ENCODE measurements at regions not wholly inside any gene's neighbourhood (a gene's known extent, or its start where the extent isn't known, plus 50 kb on each side); places are given as distances from the start of the nearest gene placed in this dataset.

DNA sequence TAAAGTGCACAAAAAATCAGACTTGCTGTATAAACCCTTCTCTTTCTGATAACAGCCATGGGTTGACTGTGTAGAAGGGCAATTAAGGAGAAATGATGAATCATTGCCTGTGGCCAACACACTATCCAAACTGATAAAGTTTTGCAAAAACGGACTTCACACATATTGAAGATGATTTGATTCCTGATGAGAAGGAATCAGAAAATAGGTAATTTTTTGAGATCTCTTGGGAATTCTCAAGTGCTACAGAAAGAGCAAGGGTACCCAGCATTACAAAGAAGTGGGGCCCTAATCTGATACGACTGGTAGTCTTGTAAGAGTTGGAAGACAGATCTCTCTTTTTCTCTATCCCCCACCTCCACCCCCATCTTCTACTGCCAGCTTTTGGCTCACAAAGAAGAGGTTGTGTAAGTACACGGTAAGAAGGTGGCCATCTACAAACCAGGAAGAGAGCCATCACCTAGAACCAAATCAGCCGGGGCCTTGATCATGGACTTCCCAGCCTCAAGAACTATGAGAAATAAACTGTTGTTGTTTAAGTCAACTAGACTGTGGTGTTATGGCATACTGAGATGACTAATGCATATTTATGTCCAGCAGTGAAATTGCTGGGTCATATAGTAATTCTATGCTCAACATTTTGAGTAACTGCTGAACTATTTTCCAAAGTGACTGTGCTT is 254.7 kb downstream of the EDEM1 start:
- H3K36me3 ChIP-seq = no peaks in the 10 kb centered on the region
- H3K9me3 ChIP-seq = no peaks in the 10 kb centered on the region
- DNase-seq = no peak
- no peaks in the 10 kb centered on the region for H3K27me3 ChIP-seq
- H3K4me3 ChIP-seq (ENCODE audit: low read depth, low read length) = no peak overlapping the region
- no peaks in the 10 kb centered on the region for H3K4me1 ChIP-seq
- TF ChIP-seq, protein P1, sequence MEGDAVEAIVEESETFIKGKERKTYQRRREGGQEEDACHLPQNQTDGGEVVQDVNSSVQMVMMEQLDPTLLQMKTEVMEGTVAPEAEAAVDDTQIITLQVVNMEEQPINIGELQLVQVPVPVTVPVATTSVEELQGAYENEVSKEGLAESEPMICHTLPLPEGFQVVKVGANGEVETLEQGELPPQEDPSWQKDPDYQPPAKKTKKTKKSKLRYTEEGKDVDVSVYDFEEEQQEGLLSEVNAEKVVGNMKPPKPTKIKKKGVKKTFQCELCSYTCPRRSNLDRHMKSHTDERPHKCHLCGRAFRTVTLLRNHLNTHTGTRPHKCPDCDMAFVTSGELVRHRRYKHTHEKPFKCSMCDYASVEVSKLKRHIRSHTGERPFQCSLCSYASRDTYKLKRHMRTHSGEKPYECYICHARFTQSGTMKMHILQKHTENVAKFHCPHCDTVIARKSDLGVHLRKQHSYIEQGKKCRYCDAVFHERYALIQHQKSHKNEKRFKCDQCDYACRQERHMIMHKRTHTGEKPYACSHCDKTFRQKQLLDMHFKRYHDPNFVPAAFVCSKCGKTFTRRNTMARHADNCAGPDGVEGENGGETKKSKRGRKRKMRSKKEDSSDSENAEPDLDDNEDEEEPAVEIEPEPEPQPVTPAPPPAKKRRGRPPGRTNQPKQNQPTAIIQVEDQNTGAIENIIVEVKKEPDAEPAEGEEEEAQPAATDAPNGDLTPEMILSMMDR (IDR thresholded peaks at IDR 0.05; ENCODE audit: low read depth, low read length) = no peak

DNA sequence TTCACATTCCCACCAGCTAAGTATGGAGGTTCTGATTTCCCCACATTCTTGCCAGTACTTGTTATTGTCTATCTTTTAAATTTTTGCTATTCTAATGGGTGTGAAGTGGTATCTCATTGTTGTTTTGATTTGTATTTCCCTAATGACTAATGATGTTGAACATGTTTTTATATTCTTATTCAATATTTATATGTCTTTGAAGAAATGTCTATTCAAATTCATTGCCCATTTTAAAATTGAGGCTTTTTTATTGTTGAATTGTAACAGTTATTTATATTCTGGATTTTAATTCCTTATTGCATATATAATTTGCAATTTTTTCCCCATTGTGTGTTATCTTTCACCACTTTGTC is 255.3 kb downstream of the EDEM1 start:
- TF ChIP-seq, protein P1 (IDR thresholded peaks at IDR 0.05; ENCODE audit: low read depth, low read length) = no peak
- no peaks in the 10 kb centered on the region for H3K36me3 ChIP-seq
- no peaks in the 10 kb centered on the region for H3K4me1 ChIP-seq
- no peak overlapping the region for H3K4me3 ChIP-seq (ENCODE audit: low read depth, low read length)
- no peaks in the 10 kb centered on the region for H3K9me3 ChIP-seq
- no peaks in the 10 kb centered on the region for H3K27me3 ChIP-seq
- no peak for DNase-seq

DNA sequence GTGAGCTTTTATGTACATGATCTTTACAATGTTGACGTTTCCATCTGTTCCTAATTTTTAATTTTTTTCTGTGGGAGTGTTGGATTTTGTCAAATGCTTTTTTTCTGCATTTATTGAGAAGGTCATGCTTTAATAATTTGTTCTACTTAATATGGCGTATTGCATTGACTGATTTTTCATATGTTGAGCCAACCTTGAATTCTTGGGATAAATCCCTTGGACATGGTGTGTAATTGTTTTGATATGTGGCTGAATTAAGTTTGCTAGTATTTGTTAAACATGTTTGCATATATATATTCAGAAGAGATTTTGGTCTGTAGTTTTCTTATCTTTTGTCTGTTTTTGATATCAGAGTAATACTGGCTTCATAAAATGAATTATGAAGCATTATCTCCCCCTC is 256.7 kb downstream of the EDEM1 start:
- Histone ChIP-seq H3K9me3 (no peaks in the 10 kb centered on the region), H3K4me3 (ENCODE audit: low read depth, low read length) (no peak overlapping the region), H3K36me3 (no peaks in the 10 kb centered on the region), H3K4me1 (no peaks in the 10 kb centered on the region), H3K27me3 (no peaks in the 10 kb centered on the region)
- TF ChIP-seq, protein P1 (IDR thresholded peaks at IDR 0.05; ENCODE audit: low read depth, low read length) = no peak
- no peak for DNase-seq

DNA sequence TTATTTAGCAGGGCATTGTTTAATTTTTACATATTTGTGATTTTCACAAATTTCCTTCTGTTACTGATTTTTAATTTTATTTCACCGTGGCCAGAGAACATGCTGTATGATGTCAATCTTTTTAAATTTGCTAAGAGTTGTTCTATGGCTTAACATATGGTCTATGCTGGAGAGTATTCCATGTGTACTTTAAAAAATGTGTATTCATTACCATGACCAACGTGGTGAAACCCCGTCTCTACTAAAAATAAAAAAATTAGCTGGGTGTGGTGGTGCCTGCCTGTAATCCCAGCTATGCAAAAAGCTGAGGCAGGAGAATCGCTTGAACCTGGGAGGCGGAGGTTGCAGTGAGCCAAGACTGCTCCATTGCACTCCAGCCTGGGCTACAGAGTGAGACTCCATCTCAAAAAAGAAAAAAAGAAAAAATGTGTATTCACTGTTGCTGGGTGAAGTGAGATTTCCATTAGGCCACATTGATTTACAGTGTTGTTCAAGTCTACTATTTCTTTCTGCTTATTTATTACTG is 258.2 kb downstream of the EDEM1 start:
- Histone ChIP-seq H3K4me1 (no peaks in the 10 kb centered on the region), H3K27me3 (no peaks in the 10 kb centered on the region), H3K36me3 (no peaks in the 10 kb centered on the region), H3K9me3 (no peaks in the 10 kb centered on the region), H3K4me3 (ENCODE audit: low read depth, low read length) (no peak overlapping the region)
- DNase-seq = no peak
- TF ChIP-seq, protein P1 (IDR thresholded peaks at IDR 0.05; ENCODE audit: low read depth, low read length) = no peak

DNA sequence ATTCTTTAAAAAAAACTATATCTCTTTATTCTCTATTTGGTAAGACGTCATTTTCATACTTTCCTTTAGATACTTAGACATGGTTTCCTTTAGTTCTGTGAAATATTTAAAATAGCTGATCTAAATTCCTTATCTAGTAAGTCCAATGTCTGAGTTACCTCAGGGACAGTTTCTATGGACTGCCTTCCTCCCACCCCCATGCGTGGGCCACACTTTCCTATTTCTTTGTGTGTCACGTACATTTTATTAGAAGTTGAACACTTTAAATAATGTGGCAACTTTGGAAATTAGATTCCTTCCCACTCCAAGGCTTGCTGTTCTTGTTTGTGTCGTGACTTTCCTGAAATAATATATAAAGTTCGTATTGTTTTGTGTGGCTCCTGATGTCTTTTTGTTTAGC is 260.7 kb downstream of the EDEM1 start:
- Histone ChIP-seq H3K4me1 (no peaks in the 10 kb centered on the region), H3K27me3 (no peaks in the 10 kb centered on the region), H3K36me3 (no peaks in the 10 kb centered on the region), H3K9me3 (no peaks in the 10 kb centered on the region), H3K4me3 (ENCODE audit: low read depth, low read length) (no peak overlapping the region)
- no peak for DNase-seq
- TF ChIP-seq, protein P1 (IDR thresholded peaks at IDR 0.05; ENCODE audit: low read depth, low read length) = no peak

DNA sequence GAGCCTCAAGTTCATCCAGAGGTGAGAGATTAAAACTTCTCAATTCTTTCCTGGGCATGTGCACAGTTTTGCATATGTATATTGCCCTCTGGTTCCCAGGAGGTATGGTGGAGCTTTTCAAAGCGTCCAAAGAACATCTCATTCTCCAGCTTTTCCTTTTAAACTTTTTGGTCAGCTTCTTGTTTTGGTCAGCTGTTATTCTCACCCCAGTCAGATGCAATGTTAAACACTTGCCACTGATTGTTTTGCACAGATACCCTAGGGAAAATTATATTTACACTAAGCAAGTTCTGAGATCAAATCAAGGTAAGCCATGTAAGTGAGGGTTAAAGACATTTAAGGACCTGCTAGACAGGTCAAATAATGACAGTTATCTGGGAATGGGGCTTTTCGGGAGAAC is 261.3 kb downstream of the EDEM1 start:
- TF ChIP-seq, protein P1 (IDR thresholded peaks at IDR 0.05; ENCODE audit: low read depth, low read length) = no peak
- no peak for DNase-seq

More for the DNA sequence above, 261.3 kb downstream of the EDEM1 start:
- H3K4me3 ChIP-seq (ENCODE audit: low read depth, low read length) = no peak overlapping the region
- no peaks in the 10 kb centered on the region for H3K36me3 ChIP-seq
- H3K4me1 ChIP-seq = no peaks in the 10 kb centered on the region
- H3K27me3 ChIP-seq = no peaks in the 10 kb centered on the region
- no peaks in the 10 kb centered on the region for H3K9me3 ChIP-seq
